Fibroblast of lung (primary cell): ENCODE measurements at regions not wholly inside any gene's neighbourhood (a gene's known extent, or its start where the extent isn't known, plus 50 kb on each side); places are given as distances from the start of the nearest gene placed in this dataset.

Experiments used
- EZH2 ChIP-seq: IDR thresholded peaks from 2 replicates; pipeline ENCODE4 v1.5.1; 2012; ENCODE audit warnings: low read length, control low read depth, mild to moderate bottlenecking; ENCODE audit errors: missing control alignments
- TF ChIP-seq, protein P1 (sequence below), 2 donors: IDR thresholded peaks in 1 of 2; conservative IDR thresholded peaks in 1 of 2; 1 replicate in 1 of 2; 2 replicates in 1 of 2; pipeline ENCODE4 v1.5.1; 2011 to 2012; ENCODE audit warnings: low read length in 2 of 2, control low read depth in 1 of 2, inconsistent platforms in 1 of 2, low read depth in 1 of 2, mild to moderate bottlenecking in 1 of 2

DNA sequence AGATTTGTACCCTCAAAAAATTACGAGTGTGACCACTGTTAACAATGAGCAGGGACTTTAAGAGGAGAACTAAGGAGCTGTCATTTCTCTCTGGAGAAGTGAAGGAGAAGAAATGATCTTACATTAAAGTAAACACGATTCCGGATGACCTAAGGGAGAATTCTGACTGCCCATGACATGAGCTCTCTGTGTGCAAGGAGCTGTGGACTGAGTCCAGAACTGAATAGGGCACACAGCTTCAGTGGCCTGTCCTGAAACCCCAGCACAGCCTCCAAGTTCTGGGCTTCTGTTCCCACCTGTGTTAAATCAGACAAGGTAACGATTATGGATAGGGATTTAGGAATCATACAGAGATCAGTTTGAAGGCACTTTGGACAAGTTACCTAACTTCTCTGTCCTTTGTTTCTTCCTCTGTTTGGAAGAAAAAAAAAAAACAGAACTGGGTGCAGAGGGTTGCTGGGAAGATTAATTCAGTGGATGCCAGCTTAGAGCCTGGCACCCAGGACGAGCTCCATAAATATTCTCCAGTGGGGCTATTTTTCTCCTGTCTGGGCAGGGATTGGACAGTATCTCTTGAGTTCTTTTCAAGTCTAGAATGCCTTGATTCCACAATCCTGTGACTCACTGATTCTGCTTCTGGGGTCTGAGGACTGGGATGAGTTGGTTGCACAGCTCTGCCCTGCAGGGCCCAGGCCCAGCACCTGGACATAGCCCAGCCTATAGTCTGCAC is 65.7 kb downstream of the MRPL14 start:
- TF ChIP-seq, protein P1, sequence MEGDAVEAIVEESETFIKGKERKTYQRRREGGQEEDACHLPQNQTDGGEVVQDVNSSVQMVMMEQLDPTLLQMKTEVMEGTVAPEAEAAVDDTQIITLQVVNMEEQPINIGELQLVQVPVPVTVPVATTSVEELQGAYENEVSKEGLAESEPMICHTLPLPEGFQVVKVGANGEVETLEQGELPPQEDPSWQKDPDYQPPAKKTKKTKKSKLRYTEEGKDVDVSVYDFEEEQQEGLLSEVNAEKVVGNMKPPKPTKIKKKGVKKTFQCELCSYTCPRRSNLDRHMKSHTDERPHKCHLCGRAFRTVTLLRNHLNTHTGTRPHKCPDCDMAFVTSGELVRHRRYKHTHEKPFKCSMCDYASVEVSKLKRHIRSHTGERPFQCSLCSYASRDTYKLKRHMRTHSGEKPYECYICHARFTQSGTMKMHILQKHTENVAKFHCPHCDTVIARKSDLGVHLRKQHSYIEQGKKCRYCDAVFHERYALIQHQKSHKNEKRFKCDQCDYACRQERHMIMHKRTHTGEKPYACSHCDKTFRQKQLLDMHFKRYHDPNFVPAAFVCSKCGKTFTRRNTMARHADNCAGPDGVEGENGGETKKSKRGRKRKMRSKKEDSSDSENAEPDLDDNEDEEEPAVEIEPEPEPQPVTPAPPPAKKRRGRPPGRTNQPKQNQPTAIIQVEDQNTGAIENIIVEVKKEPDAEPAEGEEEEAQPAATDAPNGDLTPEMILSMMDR (conservative IDR thresholded peaks at IDR 0.05 in 1 of 2, IDR thresholded peaks at IDR 0.05 in 1 of 2; ENCODE audit: low read depth in 1 of 2, low read length in 2 of 2) = no peak
- no peak for TF ChIP-seq EZH2
